ENCODE measurements at regions not wholly inside any gene's neighbourhood (a gene's known extent, or its start where the extent isn't known, plus 50 kb on each side); places are given as distances from the start of the nearest gene placed in this dataset.
"Not testable (repeated sequence)": the region's sequence is repeated elsewhere in the genome, so short reads cannot be mapped to it uniquely, and the experiment has no call there.

DNA sequence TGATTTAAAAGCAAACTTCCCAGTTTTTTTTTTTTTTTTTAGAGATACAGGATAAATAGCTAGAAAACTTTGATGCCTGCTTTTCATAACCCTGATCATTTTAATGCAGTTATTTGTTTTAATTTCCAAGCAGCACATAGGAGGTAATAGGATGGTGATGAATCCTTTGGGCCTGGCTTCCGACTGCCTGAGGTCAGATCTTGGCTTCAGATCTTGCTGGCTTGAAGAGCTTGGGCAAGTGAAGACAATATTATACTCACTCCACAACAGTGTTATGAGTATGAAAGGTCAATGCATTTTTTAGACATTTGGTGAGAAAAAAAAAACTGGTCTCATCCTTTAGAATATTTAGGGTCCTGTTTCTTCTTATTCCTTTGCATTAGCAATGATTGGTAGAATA, 124.8 kb upstream of the PRKCQ start:
- TF ChIP-seq CTCF (IDR thresholded peaks at IDR 0.05; ENCODE audit: low read depth, low read length) = no peak
- H3K4me3 ChIP-seq (ENCODE audit: low read depth, low read length) = no peak overlapping the region

GRCh38 chr10:6702833-6703232, 122.8 kb upstream of the PRKCQ start:
- H3K4me3 ChIP-seq (ENCODE audit: low read depth, low read length) = not testable (repeated sequence)

GRCh38 chr10:6702030-6702429, 122.0 kb upstream of the PRKCQ start:
- no peak for TF ChIP-seq CTCF (IDR thresholded peaks at IDR 0.05; ENCODE audit: low read depth, low read length)
- no peak overlapping the region for H3K4me3 ChIP-seq (ENCODE audit: low read depth, low read length)

DNA sequence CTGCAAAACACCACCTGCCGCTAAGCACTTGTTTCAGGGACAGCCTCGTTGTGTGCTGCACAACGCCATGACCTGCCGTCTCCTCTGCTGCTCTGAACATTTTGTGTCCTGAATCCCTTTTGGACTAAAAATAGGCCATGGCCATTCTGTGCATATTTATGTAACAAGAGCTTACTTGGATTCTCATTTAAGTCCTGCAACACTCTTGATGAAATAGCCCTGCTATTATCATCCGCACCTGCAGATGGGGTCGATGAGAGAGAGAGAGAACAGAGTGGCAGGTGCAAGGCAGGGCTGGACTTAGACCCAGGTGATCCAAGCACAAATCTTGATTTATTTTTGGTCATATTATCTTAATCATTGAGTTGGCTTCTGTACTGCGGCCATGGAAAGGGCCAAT, 121.2 kb upstream of the PRKCQ start:
- H3K4me3 ChIP-seq (ENCODE audit: low read depth, low read length) = no peak overlapping the region
- TF ChIP-seq CTCF (IDR thresholded peaks at IDR 0.05; ENCODE audit: low read depth, low read length) = no peak

- TF ChIP-seq CTCF (IDR thresholded peaks at IDR 0.05; ENCODE audit: low read depth, low read length) = no peak
- H3K4me3 ChIP-seq (ENCODE audit: low read depth, low read length) = no peak overlapping the region
Observed at GRCh38 chr10:6700066-6700465, 120.0 kb upstream of the PRKCQ start.

DNA sequence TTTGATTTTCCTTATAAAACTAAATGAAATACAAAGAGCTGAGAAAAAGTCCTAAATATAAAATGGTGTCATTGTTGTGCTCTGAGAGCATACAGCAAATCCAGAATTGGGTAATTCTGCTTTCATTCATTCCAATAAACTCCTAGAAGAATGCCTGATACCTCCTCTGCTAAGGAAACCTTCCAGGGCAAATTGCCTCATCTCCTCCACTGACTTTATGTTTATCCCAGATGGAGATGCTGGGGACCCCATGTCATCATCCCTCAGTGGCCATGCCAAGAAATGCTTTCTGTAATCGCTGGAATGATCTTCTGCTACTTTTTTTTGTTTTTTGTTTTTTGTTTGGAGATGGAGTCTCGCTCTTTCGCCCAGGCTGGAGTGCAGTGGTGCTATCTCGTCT, 119.3 kb upstream of the PRKCQ start:
- TF ChIP-seq CTCF (IDR thresholded peaks at IDR 0.05; ENCODE audit: low read depth, low read length) = no peak
- no peak overlapping the region for H3K4me3 ChIP-seq (ENCODE audit: low read depth, low read length)

DNA sequence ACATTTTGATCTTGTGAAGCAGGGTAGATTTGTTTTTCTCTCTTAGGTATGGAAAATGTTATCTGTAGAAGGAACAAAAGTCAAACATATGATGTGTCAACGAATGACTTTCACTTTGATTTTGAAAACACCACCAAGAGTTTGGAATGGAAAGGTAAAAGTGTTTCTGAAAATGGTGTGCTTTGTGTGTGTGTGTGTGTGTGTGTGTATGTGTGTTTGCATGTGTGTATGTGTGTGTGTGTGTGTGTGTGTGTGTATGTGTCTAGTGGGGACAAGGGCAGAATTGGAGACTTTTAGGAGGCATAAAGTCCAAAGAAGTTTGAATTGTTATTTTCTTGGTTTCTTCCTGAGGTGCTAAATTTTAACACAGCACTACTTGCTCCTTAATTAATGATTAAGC, 115.4 kb upstream of the PRKCQ start:
- no peak for TF ChIP-seq CTCF (IDR thresholded peaks at IDR 0.05; ENCODE audit: low read depth, low read length)
- no peak overlapping the region for H3K4me3 ChIP-seq (ENCODE audit: low read depth, low read length)

DNA sequence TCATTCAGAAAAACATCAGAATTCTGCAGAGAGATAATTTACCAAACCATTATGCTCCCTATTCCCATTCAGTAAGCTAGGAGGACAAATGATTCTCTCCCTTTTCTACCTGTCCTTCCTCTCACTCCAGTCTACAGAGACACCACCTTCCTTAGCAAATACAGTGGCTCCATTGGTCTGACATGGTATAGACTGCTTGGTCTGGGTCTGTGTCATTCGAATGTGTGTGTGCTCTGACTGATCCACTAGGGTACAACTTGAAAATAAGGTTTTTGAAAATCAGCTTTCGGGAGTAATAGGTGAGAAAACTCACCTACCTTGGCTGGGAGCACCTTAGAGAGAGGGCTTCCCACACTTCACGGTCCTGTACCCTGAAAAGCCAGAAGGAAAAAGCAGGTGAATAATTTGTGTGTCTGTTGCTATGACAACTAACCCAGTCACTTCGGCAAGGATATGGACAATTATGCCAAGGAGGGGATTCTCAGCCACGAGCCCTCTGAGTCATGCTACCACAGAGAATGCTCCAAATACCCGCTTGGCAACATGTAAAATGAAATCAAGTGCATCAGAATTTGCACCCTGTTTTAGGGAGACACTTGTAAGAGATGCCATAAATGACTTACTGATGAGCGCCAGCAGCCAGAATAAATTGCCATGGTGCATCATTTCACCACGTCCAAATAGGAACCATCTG, 114.5 kb upstream of the PRKCQ start:
- no peak for TF ChIP-seq CTCF (IDR thresholded peaks at IDR 0.05; ENCODE audit: low read depth, low read length)
- no peak overlapping the region for H3K4me3 ChIP-seq (ENCODE audit: low read depth, low read length)

Data from WI38 (cell line).